ENCODE measurements at regions not wholly inside any gene's neighbourhood (a gene's known extent, or its start where the extent isn't known, plus 50 kb on each side); places are given as distances from the start of the nearest gene placed in this dataset.

DNA sequence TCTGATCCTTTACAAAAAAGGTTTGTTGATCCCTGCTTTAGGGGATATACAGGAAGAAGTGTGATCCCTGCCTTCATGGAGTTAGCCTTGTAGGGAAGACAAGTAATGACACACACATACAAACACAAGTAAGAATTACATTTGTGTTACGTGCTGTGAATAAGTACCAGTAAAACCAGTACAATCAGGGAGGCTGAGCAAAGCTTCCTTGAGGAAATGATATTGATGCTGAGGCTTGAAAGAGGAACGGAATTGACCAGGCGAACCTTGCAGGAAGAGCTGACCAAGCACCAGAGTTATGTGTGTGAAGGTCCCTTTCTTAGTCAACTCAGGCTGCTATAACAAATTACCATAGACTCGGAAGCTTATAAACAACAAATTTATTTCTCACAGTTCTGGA, 83.6 kb upstream of the CACUL1 start:
- TF ChIP-seq, protein P1, sequence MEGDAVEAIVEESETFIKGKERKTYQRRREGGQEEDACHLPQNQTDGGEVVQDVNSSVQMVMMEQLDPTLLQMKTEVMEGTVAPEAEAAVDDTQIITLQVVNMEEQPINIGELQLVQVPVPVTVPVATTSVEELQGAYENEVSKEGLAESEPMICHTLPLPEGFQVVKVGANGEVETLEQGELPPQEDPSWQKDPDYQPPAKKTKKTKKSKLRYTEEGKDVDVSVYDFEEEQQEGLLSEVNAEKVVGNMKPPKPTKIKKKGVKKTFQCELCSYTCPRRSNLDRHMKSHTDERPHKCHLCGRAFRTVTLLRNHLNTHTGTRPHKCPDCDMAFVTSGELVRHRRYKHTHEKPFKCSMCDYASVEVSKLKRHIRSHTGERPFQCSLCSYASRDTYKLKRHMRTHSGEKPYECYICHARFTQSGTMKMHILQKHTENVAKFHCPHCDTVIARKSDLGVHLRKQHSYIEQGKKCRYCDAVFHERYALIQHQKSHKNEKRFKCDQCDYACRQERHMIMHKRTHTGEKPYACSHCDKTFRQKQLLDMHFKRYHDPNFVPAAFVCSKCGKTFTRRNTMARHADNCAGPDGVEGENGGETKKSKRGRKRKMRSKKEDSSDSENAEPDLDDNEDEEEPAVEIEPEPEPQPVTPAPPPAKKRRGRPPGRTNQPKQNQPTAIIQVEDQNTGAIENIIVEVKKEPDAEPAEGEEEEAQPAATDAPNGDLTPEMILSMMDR (IDR thresholded peaks at IDR 0.05) = no peak
- no peak for TF ChIP-seq POLR2A (IDR thresholded peaks at IDR 0.05)
- TF ChIP-seq EP300 (IDR thresholded peaks at IDR 0.05) = no peak
- no peak for TF ChIP-seq POLR2AphosphoS5 (IDR thresholded peaks at IDR 0.05)

Data from stomach (tissue), 4 donors.